ENCODE measurements at regions not wholly inside any gene's neighbourhood (a gene's known extent, or its start where the extent isn't known, plus 50 kb on each side); places are given as distances from the start of the nearest gene placed in this dataset.

- no peak for TF ChIP-seq CTCF (IDR thresholded peaks at IDR 0.05)
- DNase-seq, result no peak
- Histone ChIP-seq H3K27ac (no peak overlapping the region), H3K36me3 (no peaks in the 10 kb centered on the region), H3K9me3 (no peaks in the 10 kb centered on the region), H3K4me1 (no peaks in the 10 kb centered on the region), H3K27me3 (ENCODE audit: low read depth) (no peaks in the 10 kb centered on the region), H3K4me3 (no peak overlapping the region)
- no peak for ATAC-seq
- intact Hi-C loops (cut with DNase I), result no loop called here
Measured at GRCh38 chr10:91700273-91700672, 67.4 kb upstream of the PPP1R3C start.

DNA sequence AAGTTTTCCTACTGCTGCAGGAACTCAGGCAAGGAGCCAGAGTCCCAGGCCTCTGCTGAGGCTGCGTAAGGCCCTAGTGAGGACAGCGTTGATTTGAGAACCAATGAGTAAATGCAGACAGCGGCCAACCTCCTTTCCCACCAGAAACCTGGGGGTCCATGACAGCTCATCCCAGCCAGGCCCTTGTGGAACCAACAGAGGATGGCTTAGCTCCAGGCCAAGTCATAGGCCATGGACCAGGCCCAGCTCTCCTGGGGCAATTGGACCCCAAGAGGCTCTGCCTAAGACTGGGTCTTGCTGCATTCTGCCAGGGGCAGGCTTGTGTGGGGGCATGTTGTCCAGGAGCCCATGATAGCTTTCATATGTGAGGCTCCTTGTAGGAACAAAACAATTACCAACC is 65.4 kb upstream of the PPP1R3C start:
- ATAC-seq, result no peak
- intact Hi-C loops (cut with DNase I), result no loop called here
- TF ChIP-seq CTCF (IDR thresholded peaks at IDR 0.05), result no peak

DNA sequence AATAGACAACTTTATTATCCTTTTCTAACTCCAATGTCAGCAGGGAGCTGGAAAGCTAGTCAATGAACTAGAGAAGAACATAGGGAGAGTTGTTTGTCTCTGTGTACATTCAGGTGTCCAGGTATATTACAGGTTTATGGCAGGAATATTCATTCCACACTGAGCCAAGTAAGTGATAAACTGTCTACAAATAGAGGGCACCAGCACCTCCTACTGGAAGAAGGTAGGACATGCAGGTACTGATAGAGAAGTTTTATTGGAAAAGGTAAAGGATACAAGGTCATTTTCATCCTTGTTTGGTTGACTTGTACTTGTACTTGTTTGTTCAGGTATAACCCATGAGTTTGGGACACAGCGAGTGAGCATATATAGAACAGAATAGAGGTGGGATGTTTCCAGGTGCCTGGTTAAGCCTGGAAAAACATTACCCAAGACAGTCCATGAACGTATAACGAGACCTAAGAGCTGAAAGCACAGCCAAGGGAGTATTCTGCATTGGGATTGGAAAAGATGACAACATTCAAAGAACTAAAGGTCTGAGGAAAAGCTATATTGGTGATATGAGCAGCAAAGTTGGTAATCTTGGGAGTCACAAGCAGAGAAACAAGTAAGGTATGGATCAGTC is 61.4 kb upstream of the PPP1R3C start:
- H3K4me3 ChIP-seq, result no peak overlapping the region
- peak; percentile 57 for TF ChIP-seq CTCF (IDR thresholded peaks at IDR 0.05)
- ATAC-seq (peak; percentile 56 to 62), DNase-seq (no peak)
- no peaks in the 10 kb centered on the region for H3K9me3 ChIP-seq
- no peaks in the 10 kb centered on the region for H3K27me3 ChIP-seq (ENCODE audit: low read depth)
- no peaks in the 10 kb centered on the region for H3K36me3 ChIP-seq
- H3K27ac ChIP-seq, result no peak overlapping the region
- intact Hi-C loops (cut with DNase I), result no loop called here
- H3K4me1 ChIP-seq, result no peaks in the 10 kb centered on the region

More for the DNA sequence above, 65.4 kb upstream of the PPP1R3C start:
- H3K4me3 ChIP-seq, result no peak overlapping the region
- no peak overlapping the region for H3K27ac ChIP-seq
- H3K9me3 ChIP-seq, result no peaks in the 10 kb centered on the region
- no peaks in the 10 kb centered on the region for H3K36me3 ChIP-seq
- no peak for DNase-seq
- H3K27me3 ChIP-seq (ENCODE audit: low read depth), result no peaks in the 10 kb centered on the region
- H3K4me1 ChIP-seq, result no peaks in the 10 kb centered on the region

- DNase-seq (no peak), ATAC-seq (no peak)
- no peaks in the 10 kb centered on the region for H3K36me3 ChIP-seq
- intact Hi-C loops (cut with DNase I), result no loop called here
- no peak overlapping the region for H3K27ac ChIP-seq
- no peaks in the 10 kb centered on the region for H3K4me1 ChIP-seq
- H3K4me3 ChIP-seq, result no peak overlapping the region
- no peaks in the 10 kb centered on the region for H3K9me3 ChIP-seq
- no peak for TF ChIP-seq CTCF (IDR thresholded peaks at IDR 0.05)
- H3K27me3 ChIP-seq (ENCODE audit: low read depth), result no peaks in the 10 kb centered on the region
Measured at GRCh38 chr10:91691981-91692380, 59.1 kb upstream of the PPP1R3C start.

- Histone ChIP-seq H3K4me1 (no peaks in the 10 kb centered on the region), H3K27ac (no peak overlapping the region), H3K36me3 (no peaks in the 10 kb centered on the region), H3K4me3 (no peak overlapping the region), H3K9me3 (no peaks in the 10 kb centered on the region), H3K27me3 (ENCODE audit: low read depth) (no peaks in the 10 kb centered on the region)
- ATAC-seq, result no peak
- TF ChIP-seq CTCF (IDR thresholded peaks at IDR 0.05), result no peak
- intact Hi-C loops (cut with DNase I), result no loop called here
- no peak for DNase-seq
Measured at GRCh38 chr10:91690996-91691676, 58.3 kb upstream of the PPP1R3C start.
